GM13976 (cell line): ENCODE measurements at regions not wholly inside any gene's neighbourhood (a gene's known extent, or its start where the extent isn't known, plus 50 kb on each side); places are given as distances from the start of the nearest gene placed in this dataset.
A peak's percentile ranks its signal among the peaks of the same experiment; 100 is the strongest.

Experiments used
- DNase-seq: peaks from one replicate; pipeline ENCODE4 v3.0.0; 2012; ENCODE audit warnings: low spot score
- CTCF ChIP-seq: IDR thresholded peaks from 2 replicates; pipeline ENCODE4 v1.5.1; 2012; ENCODE audit warnings: borderline replicate concordance, mild to moderate bottlenecking; ENCODE audit not compliant: insufficient read depth; ENCODE audit errors: extremely low read depth, missing control alignments, control extremely low read depth
- in situ Hi-C: fragments of 300-500 bp; cut with MboI; formaldehyde crosslinking; loops from one replicate; pipeline ENCODE4 v1.12.0; 2022; ENCODE audit warnings: low sequenced_read_pairs, mixed read lengths, inconsistent platforms; ENCODE audit not compliant: unreplicated experiment

GRCh38 chr18:27752944-27753343 is 424.0 kb downstream of the CDH2 start:
- TF ChIP-seq CTCF, result no peak
- no peak for DNase-seq
- in situ Hi-C loops, result no loop called here

GRCh38 chr18:27750923-27751322 is 426.0 kb downstream of the CDH2 start:
- in situ Hi-C loops, result no loop called here
- TF ChIP-seq CTCF, result no peak
- no peak for DNase-seq

GRCh38 chr18:27750014-27750413 is 426.9 kb downstream of the CDH2 start:
- peak; percentile 7 for DNase-seq
- in situ Hi-C loops, result no loop called here
- peak; percentile 23 for TF ChIP-seq CTCF

GRCh38 chr18:27749194-27749593 is 427.7 kb downstream of the CDH2 start:
- in situ Hi-C loops, result no loop called here
- no peak for TF ChIP-seq CTCF

GRCh38 chr18:27746241-27746640 is 430.7 kb downstream of the CDH2 start:
- DNase-seq, result no peak
- in situ Hi-C loops, result no loop called here

More at GRCh38 chr18:27749194-27749593, 427.7 kb downstream of the CDH2 start:
- DNase-seq, result no peak

GRCh38 chr18:27735117-27735516 is 441.8 kb downstream of the CDH2 start:
- in situ Hi-C loops, result no loop called here
- DNase-seq, result no peak
- TF ChIP-seq CTCF, result no peak

More at GRCh38 chr18:27746241-27746640, 430.7 kb downstream of the CDH2 start:
- TF ChIP-seq CTCF, result no peak

- no peak for TF ChIP-seq CTCF
- DNase-seq, result no peak
- in situ Hi-C loops, result no loop called here
These were observed 445.7 kb downstream of the CDH2 start for GRCh38 chr18:27731211-27731610.
